RPMI8226 (cell line): ENCODE measurements at regions not wholly inside any gene's neighbourhood (a gene's known extent, or its start where the extent isn't known, plus 50 kb on each side); places are given as distances from the start of the nearest gene placed in this dataset.

Experiments
- DNase-seq: peaks from one replicate; pipeline ENCODE4 v3.0.0-alpha.2; 2015

GRCh38 chr18:49655266-49656072 is 93.6 kb downstream of the LIPG start:
- no peak for DNase-seq

DNA sequence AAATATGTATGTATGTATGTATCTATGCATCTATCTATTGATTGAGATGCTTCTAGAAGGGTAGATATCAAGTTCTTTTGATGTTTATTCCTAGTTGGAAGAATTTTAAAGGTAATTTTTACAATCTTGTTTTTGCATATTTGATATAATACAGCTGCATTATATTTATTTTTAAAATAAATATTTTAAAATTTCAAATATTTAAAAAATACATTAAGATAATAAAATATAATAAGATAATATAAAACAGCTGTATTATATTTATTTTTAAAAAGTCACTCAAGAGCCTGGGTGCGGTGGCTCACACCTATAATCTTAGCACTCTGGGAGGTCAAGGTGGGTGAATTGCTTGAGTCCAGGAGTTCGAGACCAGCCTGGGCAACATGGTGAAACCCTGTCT is 92.5 kb downstream of the LIPG start:
- DNase-seq: no peak

DNA sequence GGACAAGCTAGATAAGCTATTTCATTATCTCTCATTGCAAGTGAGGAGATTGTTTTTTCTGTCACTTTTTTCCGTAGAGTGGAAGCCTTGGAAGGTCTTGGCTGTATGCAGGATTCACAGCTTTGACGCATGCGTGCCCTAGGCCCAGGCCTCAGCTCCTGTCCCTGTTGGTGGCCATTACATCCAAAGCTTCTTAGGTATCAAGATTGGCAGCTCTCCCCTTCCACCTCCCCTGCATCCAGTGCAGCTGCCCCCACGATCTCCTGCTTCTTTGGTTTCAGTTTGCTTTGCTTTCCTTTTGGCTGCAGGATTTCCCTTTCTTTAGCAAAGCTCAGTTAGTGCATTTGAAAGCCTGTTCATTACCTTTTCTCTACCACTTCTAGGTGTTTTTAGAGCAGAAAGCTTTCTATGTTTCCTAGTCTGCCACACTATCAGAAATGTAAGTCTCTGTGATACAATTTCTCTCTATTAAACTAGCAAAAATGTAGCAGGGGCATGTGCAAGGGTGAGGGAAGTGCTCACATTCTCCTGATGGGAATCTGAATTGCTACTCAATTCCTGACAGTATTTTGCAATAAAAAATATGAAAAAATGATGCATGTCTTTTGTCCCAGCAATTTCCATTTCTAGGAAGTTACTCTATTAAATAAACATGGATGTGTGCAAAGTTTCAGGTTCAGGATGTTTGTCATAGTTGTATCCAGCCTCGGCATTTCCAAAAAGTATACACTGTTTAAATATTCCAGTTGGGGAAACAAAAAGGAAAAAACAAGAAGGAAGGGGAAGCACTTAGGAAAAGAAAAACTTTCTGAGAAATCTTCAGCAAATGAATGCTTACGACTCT is 91.2 kb downstream of the LIPG start:
- no peak for DNase-seq

GRCh38 chr18:49651033-49651432 is 89.2 kb downstream of the LIPG start:
- no peak for DNase-seq

DNA sequence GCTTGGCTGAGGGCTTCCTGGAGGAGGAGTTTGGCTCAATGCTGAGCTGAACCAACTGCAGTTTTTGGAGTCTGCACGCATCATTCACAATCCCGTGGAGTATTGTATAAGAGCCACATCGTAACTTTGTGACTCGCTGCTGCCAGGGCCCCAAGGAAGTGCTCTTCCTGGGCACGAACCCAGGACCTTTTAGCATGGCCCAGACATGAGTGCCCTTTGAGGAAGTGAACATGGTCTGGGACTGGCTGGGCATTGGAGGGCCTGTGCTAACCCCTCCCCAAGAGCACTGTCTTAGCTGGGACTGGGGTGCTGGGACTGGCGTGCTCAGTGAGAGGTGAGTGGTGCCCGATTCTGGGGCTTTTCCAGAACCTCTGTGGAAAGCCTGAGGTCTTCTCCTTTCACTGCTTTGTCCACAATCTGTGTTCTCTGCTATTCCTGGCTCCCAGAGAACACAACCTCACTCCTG is 88.6 kb downstream of the LIPG start:
- no peak for DNase-seq

GRCh38 chr18:49648811-49649210 is 87.0 kb downstream of the LIPG start:
- DNase-seq: peak; percentile 32
